ENCODE measurements at regions not wholly inside any gene's neighbourhood (a gene's known extent, or its start where the extent isn't known, plus 50 kb on each side); places are given as distances from the start of the nearest gene placed in this dataset.

DNA sequence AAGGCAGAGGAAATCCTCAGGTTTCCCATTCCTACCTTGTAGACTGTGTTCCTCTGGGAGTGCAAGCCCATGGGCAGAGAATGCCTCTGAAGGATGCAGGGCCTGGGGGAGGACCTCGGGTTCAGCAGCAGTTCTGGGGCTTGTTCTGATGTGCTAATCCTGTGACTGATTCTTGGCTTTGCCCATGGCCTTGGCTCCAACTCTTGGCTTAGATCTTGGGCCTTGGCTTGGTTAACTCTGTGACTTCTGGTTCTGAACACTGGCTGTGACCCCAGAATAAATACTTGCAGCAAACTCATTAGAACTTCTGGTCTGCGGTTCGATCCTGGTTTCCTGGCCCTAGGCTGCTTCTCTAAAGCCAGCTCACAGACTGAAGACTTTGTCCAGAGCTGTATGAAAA lies 366.9 kb upstream of the ZEB2 start:
- Histone ChIP-seq H3K9me3 (ENCODE audit: insufficient read depth, low read depth, low read length) (no peaks in the 10 kb centered on the region), H3K9ac (ENCODE audit: low read depth, low read length) (no peak overlapping the region), H3K27me3 (ENCODE audit: insufficient read depth, low read length) (no peaks in the 10 kb centered on the region), H3K4me3 (ENCODE audit: low read length) (no peak overlapping the region), H3K27ac (ENCODE audit: low read length) (no peak overlapping the region), H3K4me1 (ENCODE audit: insufficient read depth, low read length) (no peaks in the 10 kb centered on the region), H3K36me3 (ENCODE audit: insufficient read depth, low read depth, low read length) (no peaks in the 10 kb centered on the region)

DNA sequence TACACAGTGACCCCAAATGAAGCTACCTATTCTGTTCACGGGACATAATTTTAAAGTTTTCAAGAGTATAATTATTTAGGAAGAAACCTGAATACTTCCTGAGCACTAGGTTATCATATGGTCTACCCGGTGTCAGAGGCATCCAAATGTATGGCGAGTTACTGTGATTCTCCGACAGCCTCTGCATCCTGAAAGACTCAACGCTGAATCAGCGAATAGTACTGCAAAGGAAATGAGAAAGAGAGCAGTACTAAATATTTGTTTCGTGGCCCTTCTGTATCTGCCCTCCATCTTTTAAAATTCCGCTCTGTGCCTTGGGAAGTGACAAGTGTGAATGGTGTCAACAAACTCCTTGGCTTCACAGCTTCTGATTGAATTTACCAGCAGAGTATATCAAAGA lies 358.0 kb upstream of the ZEB2 start:
- no peaks in the 10 kb centered on the region for H3K4me1 ChIP-seq (ENCODE audit: insufficient read depth, low read length)
- H3K4me3 ChIP-seq (ENCODE audit: low read length): no peak overlapping the region
- H3K9ac ChIP-seq (ENCODE audit: low read depth, low read length): no peak overlapping the region
- no peak overlapping the region for H3K27ac ChIP-seq (ENCODE audit: low read length)
- H3K36me3 ChIP-seq (ENCODE audit: insufficient read depth, low read depth, low read length): no peaks in the 10 kb centered on the region
- H3K9me3 ChIP-seq (ENCODE audit: insufficient read depth, low read depth, low read length): no peaks in the 10 kb centered on the region
- H3K27me3 ChIP-seq (ENCODE audit: insufficient read depth, low read length): no peaks in the 10 kb centered on the region

DNA sequence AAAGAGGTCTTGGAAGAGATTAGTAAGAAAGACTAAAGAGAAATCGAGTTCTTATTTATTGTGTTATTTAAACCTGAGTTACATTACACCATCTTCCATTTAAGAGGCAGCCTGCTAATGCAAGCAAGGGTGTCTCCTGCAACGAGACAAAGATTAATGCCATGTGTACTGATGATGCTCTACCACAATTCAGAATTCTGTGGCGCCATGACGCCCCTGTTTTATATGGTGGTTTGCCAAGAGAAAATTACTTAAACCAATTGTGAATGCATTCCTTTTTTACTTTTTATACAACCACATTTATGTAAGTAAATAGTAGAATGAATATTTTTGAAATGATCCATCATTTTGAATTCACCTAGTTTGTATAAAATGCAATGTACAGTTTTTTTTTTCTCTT lies 356.1 kb upstream of the ZEB2 start:
- Histone ChIP-seq H3K9ac (ENCODE audit: low read depth, low read length) (no peak overlapping the region), H3K4me1 (ENCODE audit: insufficient read depth, low read length) (no peaks in the 10 kb centered on the region), H3K27ac (ENCODE audit: low read length) (no peak overlapping the region), H3K9me3 (ENCODE audit: insufficient read depth, low read depth, low read length) (no peaks in the 10 kb centered on the region), H3K27me3 (ENCODE audit: insufficient read depth, low read length) (no peaks in the 10 kb centered on the region), H3K4me3 (ENCODE audit: low read length) (no peak overlapping the region), H3K36me3 (ENCODE audit: insufficient read depth, low read depth, low read length) (no peaks in the 10 kb centered on the region)

DNA sequence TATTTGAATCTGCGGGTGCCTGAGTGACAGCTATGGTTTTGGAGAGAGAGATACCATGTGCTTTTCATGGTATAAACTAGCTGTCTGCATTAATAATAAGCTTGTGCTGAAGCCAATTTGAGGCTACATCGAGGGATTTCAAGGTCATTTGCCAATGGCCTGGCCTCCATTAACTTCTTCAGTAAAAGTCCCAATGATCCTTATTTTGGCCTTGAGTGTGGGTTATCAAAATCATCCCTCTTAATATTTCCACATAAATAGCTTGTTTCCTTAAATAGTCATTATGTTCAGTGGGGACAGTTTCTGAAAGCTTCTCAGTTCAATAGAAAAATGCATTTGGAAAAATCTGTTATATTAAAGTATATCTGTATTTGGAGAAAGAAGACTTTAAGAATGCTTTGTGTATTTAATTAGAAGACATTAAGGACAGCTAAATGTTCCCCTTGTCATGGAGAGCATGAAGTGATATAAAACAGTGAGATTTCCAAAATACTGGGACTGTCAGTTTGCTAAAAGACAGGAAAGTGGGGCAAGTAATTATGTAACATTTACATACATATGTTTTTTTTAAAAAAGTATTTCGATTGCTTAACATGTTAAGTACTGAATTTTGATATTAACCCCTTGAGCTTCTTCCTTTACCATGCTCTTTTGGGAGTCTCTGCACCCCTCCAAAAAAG lies 355.5 kb upstream of the ZEB2 start:
- Histone ChIP-seq H3K4me1 (ENCODE audit: insufficient read depth, low read length) (no peaks in the 10 kb centered on the region), H3K27me3 (ENCODE audit: insufficient read depth, low read length) (no peaks in the 10 kb centered on the region), H3K36me3 (ENCODE audit: insufficient read depth, low read depth, low read length) (no peaks in the 10 kb centered on the region), H3K9me3 (ENCODE audit: insufficient read depth, low read depth, low read length) (no peaks in the 10 kb centered on the region), H3K27ac (ENCODE audit: low read length) (no peak overlapping the region), H3K9ac (ENCODE audit: low read depth, low read length) (no peak overlapping the region), H3K4me3 (ENCODE audit: low read length) (no peak overlapping the region)

DNA sequence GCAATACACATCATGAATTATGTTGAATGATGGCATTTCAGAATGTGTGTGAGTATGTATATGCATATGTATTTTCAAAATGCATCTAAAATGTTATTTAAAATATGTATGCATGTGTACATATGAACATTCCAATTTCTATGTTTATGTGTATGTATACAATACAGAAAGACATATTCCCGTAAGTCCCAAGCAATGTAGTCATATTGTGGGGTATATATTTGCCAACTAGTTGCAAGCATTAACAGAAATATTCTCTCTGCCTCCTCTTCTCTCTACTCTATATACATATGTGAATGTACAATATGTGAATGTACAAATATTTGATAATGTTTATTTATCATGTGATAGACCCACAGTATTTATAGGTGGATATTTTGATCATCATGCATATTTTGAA lies 345.8 kb upstream of the ZEB2 start:
- Histone ChIP-seq H3K27me3 (ENCODE audit: insufficient read depth, low read length) (no peaks in the 10 kb centered on the region), H3K27ac (ENCODE audit: low read length) (no peak overlapping the region), H3K36me3 (ENCODE audit: insufficient read depth, low read depth, low read length) (no peaks in the 10 kb centered on the region), H3K9me3 (ENCODE audit: insufficient read depth, low read depth, low read length) (no peaks in the 10 kb centered on the region), H3K4me3 (ENCODE audit: low read length) (no peak overlapping the region), H3K9ac (ENCODE audit: low read depth, low read length) (no peak overlapping the region), H3K4me1 (ENCODE audit: insufficient read depth, low read length) (no peaks in the 10 kb centered on the region)

DNA sequence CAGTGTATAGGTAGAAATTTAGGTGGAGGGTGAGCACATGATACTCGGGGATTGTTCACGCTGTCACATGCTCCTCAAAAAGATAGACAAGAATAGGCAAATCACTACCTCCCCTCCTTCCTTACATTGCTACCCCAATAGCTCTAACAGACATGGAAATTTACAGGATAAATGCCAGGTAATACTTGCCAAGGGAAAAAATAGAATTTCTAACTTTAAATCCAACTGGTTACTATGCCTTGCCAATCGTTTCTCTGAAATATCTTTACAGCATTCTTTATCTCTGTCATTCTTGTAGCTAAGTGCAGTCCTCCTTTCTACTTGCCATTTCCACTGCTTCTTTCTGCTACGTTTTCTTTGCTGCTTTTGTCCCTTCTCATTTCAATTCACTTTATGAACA lies 339.8 kb upstream of the ZEB2 start:
- Histone ChIP-seq H3K4me1 (ENCODE audit: insufficient read depth, low read length) (no peaks in the 10 kb centered on the region), H3K4me3 (ENCODE audit: low read length) (no peak overlapping the region), H3K36me3 (ENCODE audit: insufficient read depth, low read depth, low read length) (no peaks in the 10 kb centered on the region), H3K9me3 (ENCODE audit: insufficient read depth, low read depth, low read length) (no peaks in the 10 kb centered on the region), H3K27me3 (ENCODE audit: insufficient read depth, low read length) (no peaks in the 10 kb centered on the region), H3K27ac (ENCODE audit: low read length) (no peak overlapping the region), H3K9ac (ENCODE audit: low read depth, low read length) (no peak overlapping the region)

DNA sequence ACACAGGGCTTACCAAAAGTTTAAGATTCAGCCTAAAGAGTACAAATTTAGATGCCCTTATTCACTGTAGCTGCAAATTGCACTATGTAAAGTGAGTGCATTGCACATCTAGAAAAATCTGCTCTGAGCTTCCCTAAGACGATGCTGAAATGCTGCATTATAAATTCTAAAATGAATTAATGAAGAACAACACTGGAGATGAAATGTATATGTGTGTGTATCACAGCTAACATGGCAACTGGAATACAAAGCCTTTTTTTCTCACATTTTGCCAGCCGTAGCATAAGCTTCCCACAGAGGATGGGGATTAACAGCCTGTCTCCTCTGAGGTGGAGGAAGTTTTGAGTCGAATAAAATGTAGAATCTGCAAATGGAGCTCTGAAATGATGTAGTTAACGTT lies 338.3 kb upstream of the ZEB2 start:
- H3K27me3 ChIP-seq (ENCODE audit: insufficient read depth, low read length): no peaks in the 10 kb centered on the region
- no peaks in the 10 kb centered on the region for H3K9me3 ChIP-seq (ENCODE audit: insufficient read depth, low read depth, low read length)
- no peaks in the 10 kb centered on the region for H3K36me3 ChIP-seq (ENCODE audit: insufficient read depth, low read depth, low read length)
- H3K4me1 ChIP-seq (ENCODE audit: insufficient read depth, low read length): no peaks in the 10 kb centered on the region
- no peak overlapping the region for H3K27ac ChIP-seq (ENCODE audit: low read length)
- H3K9ac ChIP-seq (ENCODE audit: low read depth, low read length): no peak overlapping the region
- no peak overlapping the region for H3K4me3 ChIP-seq (ENCODE audit: low read length)

DNA sequence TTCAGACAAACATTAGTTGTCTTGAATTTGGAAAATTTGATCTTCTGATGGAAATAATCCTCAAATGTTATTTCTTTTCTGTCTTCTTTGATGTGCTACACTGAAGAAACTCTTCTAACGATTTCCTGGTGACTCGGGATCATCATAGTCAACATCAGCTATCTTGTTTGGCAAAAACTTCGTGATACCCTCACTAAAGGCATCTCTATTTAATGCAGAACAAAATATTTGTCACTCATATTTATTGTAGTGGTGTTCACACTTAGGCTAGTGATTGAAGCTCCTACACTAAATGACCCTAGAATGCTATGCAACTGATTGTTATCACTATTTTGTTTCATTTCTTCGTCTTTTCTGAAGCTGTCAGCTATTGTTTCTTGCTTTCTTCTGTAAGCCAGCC lies 334.7 kb upstream of the ZEB2 start:
- H3K27ac ChIP-seq (ENCODE audit: low read length): no peak overlapping the region
- no peaks in the 10 kb centered on the region for H3K9me3 ChIP-seq (ENCODE audit: insufficient read depth, low read depth, low read length)
- no peaks in the 10 kb centered on the region for H3K27me3 ChIP-seq (ENCODE audit: insufficient read depth, low read length)
- H3K9ac ChIP-seq (ENCODE audit: low read depth, low read length): no peak overlapping the region
- H3K36me3 ChIP-seq (ENCODE audit: insufficient read depth, low read depth, low read length): no peaks in the 10 kb centered on the region
- H3K4me1 ChIP-seq (ENCODE audit: insufficient read depth, low read length): no peaks in the 10 kb centered on the region
- no peak overlapping the region for H3K4me3 ChIP-seq (ENCODE audit: low read length)

DNA sequence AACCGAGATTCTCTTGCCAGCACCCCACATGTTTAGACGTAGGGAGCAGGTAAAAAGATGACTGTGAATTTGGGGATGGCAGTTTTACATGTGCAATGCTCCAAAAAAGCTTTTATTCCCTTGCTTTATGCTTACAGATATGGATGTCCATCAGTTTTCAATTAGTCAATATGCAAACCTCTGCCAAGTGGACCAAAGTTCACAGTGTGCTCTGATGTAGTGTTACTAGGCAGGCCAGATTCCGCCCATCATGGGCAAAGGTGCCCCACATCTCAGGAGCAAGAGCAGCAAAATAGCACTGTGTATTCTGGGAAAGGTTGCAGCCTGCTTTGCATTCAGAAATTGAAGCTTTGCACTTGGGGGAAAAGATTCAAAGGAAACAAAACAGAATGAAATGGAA lies 329.7 kb upstream of the ZEB2 start:
- no peak overlapping the region for H3K9ac ChIP-seq (ENCODE audit: low read depth, low read length)
- no peaks in the 10 kb centered on the region for H3K27me3 ChIP-seq (ENCODE audit: insufficient read depth, low read length)
- no peaks in the 10 kb centered on the region for H3K36me3 ChIP-seq (ENCODE audit: insufficient read depth, low read depth, low read length)
- no peaks in the 10 kb centered on the region for H3K4me1 ChIP-seq (ENCODE audit: insufficient read depth, low read length)
- H3K27ac ChIP-seq (ENCODE audit: low read length): no peak overlapping the region
- no peaks in the 10 kb centered on the region for H3K9me3 ChIP-seq (ENCODE audit: insufficient read depth, low read depth, low read length)
- no peak overlapping the region for H3K4me3 ChIP-seq (ENCODE audit: low read length)

DNA sequence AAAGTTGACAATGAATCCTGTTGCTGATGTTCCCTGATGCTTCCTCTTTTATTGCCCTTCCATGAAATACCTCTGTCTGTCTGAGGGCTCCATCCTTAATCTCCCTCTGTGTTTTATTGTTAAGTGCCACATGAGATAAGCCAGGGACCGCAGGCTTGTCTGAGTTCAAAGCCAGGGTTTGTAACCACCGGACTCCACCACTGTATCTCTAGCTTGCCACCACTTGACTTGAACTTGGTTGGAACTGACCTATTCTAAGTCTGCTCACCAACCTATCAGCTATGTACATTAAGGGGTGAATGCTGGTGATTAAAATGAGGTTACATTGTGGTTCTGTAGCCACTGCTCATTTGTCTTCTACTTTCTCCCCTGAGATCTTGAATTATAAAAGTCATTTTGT lies 328.5 kb upstream of the ZEB2 start:
- Histone ChIP-seq H3K4me3 (ENCODE audit: low read length) (no peak overlapping the region), H3K36me3 (ENCODE audit: insufficient read depth, low read depth, low read length) (no peaks in the 10 kb centered on the region), H3K27ac (ENCODE audit: low read length) (no peak overlapping the region), H3K9me3 (ENCODE audit: insufficient read depth, low read depth, low read length) (no peaks in the 10 kb centered on the region), H3K27me3 (ENCODE audit: insufficient read depth, low read length) (no peaks in the 10 kb centered on the region), H3K9ac (ENCODE audit: low read depth, low read length) (no peak overlapping the region), H3K4me1 (ENCODE audit: insufficient read depth, low read length) (no peaks in the 10 kb centered on the region)

DNA sequence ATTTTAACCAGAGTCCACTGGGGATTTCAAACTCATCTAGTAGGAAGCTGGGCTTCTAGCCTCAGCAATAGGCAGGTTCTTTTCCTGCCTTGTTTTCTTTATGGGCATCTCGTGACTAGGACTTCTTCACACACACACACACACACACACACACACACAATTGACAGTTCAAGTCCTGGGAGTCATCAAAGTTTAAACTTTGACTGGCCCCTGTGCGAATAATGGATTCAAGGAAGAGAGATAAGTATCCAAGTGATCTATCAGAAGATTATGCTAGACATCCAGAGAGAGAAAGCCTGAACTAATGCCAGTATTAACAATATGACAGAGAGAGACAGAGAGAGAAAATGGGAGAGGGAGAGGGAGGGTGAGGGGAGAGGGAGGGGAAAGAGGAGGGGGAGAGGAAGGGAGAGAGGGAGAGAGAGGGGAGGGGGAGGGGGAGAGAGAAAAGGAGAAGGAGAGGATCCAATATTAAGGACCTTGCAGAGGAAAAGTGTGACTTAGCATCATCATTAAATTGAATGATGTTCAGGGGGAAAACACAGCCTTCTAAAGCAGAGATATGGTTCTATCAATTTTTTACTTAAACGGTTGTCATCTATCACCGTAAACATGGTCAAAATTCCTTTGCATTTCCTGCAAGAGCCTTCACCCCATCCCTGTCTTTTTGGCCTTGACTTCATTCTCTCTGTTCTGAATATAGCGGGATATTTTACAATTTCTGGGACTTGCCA lies 327.6 kb upstream of the ZEB2 start:
- no peaks in the 10 kb centered on the region for H3K36me3 ChIP-seq (ENCODE audit: insufficient read depth, low read depth, low read length)
- no peaks in the 10 kb centered on the region for H3K4me1 ChIP-seq (ENCODE audit: insufficient read depth, low read length)
- no peak overlapping the region for H3K4me3 ChIP-seq (ENCODE audit: low read length)
- no peaks in the 10 kb centered on the region for H3K9me3 ChIP-seq (ENCODE audit: insufficient read depth, low read depth, low read length)
- H3K9ac ChIP-seq (ENCODE audit: low read depth, low read length): no peak overlapping the region
- H3K27ac ChIP-seq (ENCODE audit: low read length): no peak overlapping the region
- H3K27me3 ChIP-seq (ENCODE audit: insufficient read depth, low read length): no peaks in the 10 kb centered on the region

DNA sequence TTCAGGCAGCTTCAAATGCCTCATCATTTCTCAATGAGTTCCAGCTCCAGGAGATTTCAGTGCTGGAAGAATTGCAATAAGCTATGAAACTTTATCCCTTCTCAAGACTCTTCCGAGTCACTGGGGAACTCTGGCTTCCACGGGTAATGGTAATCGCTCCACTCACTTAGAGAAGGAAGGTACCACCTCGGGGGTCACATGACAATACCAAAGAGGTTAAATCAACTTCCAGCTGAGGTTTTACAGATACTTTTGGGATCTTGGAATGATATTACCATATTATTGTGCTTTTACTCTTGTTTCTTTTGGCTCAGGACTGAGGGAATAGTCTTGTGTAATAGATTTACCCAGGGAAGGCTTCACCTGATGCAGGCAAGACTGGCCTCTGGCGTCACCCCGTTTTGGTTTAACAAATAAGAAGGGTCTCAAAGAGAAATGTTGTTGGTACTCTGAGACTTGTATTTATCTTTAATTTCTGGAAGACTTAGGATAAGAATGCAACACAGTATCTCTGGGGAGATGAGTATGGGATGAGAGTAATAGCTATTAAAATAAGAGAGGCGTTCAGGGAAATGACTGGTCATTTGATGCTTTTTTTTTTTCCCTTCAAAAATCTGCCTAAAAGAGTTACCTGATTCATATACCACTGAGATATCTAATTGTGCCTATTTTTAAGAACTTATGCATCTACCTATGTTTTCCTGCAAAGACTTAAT lies 316.9 kb upstream of the ZEB2 start:
- no peaks in the 10 kb centered on the region for H3K27me3 ChIP-seq (ENCODE audit: insufficient read depth, low read length)
- H3K9ac ChIP-seq (ENCODE audit: low read depth, low read length): no peak overlapping the region
- no peak overlapping the region for H3K4me3 ChIP-seq (ENCODE audit: low read length)
- no peak overlapping the region for H3K27ac ChIP-seq (ENCODE audit: low read length)
- no peaks in the 10 kb centered on the region for H3K36me3 ChIP-seq (ENCODE audit: insufficient read depth, low read depth, low read length)
- peaks cover 13% of the 10 kb centered on the region; the same call in 1 of the 2 replicates for H3K4me1 ChIP-seq (ENCODE audit: insufficient read depth, low read length)
- no peaks in the 10 kb centered on the region for H3K9me3 ChIP-seq (ENCODE audit: insufficient read depth, low read depth, low read length)
